Left ventricle myocardium superior (tissue), 1 donor: ENCODE measurements at regions not wholly inside any gene's neighbourhood (a gene's known extent, or its start where the extent isn't known, plus 50 kb on each side); places are given as distances from the start of the nearest gene placed in this dataset.
"Not testable (repeated sequence)": the region's sequence is repeated elsewhere in the genome, so short reads cannot be mapped to it uniquely, and the experiment has no call there.

Experiments
- ATAC-seq: fragments of 200-7000 bp; cut with Tn5 transposase; one replicate; pipeline ENCODE4 v1.9.1; 2020; ENCODE audit warnings: mild to moderate bottlenecking, moderate library complexity
- DNase-seq: peaks from one replicate; pipeline ENCODE4 v3.0.0-alpha.2; 2020
- intact Hi-C: fragments of 100-400 bp; cut with micrococcal nuclease; formaldehyde crosslinking; loops from one replicate; pipeline ENCODE4 v1.11.0; 2022
- donor health status: DM: no; HTN: yes; CAD: no; lungs with severe emphysema.

DNA sequence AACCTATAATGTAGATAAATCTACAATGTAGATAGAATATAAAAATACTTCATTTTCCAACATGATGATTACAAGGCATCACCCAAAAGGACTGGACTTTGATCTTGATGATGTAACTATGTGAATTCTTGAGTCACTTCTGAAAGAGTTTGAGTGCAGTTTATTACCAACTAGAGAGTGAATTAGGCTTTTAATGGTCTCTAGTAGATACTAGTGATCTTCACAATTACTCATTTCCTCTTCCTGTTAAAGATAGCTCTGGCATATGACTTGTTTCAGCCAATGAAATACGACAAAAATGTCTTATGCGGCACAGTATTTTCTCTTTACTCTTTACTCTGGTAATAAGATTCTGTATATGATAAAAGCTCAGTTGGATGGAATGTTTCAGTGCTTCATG, 1588.1 kb upstream of the B3GALT2 start:
- DNase-seq (no peak), ATAC-seq (no peak)
- intact Hi-C loops, result no loop called here

- ATAC-seq (no peak), DNase-seq (no peak)
- intact Hi-C loops, result no loop called here
These were observed 1569.0 kb upstream of the B3GALT2 start for GRCh38 chr1:194755241-194755994.

DNA sequence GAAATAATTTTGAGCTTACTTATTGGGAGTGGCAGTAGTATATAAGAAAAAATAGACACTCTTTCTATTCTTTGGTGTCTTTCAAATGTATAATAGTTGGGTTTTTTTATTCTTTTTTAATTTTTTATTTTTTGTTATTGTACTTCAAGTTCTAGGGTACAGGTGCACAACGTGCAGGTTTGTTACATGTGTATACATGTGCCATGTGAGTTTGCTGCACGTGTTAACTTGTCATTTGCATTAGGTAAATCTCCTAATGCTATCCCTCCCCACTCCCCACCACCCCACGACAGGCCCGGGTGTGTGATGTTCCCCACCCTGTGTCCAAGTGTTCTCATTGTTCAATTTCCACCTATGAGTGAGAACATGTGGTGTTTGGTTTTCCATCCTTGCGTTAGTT, 1552.4 kb upstream of the B3GALT2 start:
- intact Hi-C loops, ATAC-seq, DNase-seq: not testable (repeated sequence)

GRCh38 chr1:194734970-194735369, 1548.6 kb upstream of the B3GALT2 start:
- ATAC-seq (no peak), DNase-seq (no peak)
- intact Hi-C loops, result no loop called here

- no peak for ATAC-seq
- intact Hi-C loops, result no loop called here
- DNase-seq, result no peak
These were observed 1544.6 kb upstream of the B3GALT2 start for GRCh38 chr1:194731025-194731424.

- ATAC-seq, result no peak
- intact Hi-C loops, result no loop called here
- DNase-seq, result no peak
These were observed 1543.9 kb upstream of the B3GALT2 start for GRCh38 chr1:194730304-194730703.

GRCh38 chr1:194723067-194723466, 1536.7 kb upstream of the B3GALT2 start:
- intact Hi-C loops, result no loop called here
- ATAC-seq (no peak), DNase-seq (no peak)

GRCh38 chr1:194717941-194718340, 1531.5 kb upstream of the B3GALT2 start:
- DNase-seq, result no peak
- intact Hi-C loops, result no loop called here
- no peak for ATAC-seq

DNA sequence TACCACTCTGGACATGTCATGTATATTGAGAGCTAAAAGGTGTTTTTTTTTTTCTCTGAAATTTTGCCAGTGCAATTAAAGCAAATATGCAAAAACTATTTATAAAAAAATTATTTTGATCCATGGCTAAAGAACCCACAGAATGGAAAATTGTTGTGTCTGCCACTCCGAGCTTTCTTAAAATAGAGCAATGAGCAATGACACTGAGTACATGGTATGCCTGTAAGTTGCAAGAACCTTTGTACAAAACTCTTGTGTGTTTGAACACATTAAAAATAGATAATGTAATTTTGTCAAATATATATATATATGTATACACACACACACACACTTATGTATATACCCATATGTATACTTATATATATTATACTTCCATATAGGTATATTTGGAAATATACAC, 1530.9 kb upstream of the B3GALT2 start:
- intact Hi-C loops, result no loop called here
- ATAC-seq (peak; percentile 70), DNase-seq (no peak)

GRCh38 chr1:194710671-194711070, 1524.3 kb upstream of the B3GALT2 start:
- intact Hi-C loops, result no loop called here
- no peak for DNase-seq
- ATAC-seq, result peak; percentile 99

DNA sequence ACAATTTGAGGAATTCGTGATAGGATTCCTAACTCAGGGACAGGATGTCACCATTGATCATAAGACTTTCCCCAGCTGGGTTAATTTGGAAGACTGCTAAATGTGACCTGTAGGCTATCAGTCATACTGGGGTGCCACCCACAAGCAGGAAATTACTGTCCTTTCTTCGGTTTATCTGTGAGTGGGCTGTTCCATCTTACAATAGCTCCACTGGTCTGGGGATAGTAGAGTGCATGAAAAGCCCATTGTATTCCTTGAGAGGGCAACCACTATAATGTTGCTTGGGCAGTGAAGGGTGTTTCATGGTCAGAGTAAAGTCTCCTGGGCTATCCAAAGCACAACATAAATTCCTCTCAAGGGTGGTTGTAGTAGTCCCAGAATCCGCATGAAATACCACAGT, 1523.0 kb upstream of the B3GALT2 start:
- ATAC-seq, result no peak
- intact Hi-C loops, result no loop called here
- no peak for DNase-seq

DNA sequence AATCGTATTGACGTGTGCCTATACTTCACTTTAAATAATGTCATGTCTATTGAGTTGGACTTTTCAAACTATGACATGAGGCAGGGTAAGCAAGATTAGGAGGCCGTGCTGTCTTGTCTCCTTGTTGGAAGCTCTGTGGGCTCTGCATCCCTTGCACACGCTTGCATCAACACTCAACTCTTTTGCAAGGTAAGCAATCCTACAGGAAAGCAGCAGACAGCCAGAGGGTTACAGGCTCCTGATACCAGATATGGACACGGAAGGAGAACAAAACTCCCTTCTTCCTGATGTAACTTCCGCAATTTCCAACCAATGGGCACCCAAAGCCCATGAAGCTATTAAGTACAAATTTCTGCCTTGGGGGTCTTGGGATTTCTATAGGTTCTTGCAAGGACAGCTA, 1520.7 kb upstream of the B3GALT2 start:
- DNase-seq, result no peak
- intact Hi-C loops, result no loop called here
- no peak for ATAC-seq

DNA sequence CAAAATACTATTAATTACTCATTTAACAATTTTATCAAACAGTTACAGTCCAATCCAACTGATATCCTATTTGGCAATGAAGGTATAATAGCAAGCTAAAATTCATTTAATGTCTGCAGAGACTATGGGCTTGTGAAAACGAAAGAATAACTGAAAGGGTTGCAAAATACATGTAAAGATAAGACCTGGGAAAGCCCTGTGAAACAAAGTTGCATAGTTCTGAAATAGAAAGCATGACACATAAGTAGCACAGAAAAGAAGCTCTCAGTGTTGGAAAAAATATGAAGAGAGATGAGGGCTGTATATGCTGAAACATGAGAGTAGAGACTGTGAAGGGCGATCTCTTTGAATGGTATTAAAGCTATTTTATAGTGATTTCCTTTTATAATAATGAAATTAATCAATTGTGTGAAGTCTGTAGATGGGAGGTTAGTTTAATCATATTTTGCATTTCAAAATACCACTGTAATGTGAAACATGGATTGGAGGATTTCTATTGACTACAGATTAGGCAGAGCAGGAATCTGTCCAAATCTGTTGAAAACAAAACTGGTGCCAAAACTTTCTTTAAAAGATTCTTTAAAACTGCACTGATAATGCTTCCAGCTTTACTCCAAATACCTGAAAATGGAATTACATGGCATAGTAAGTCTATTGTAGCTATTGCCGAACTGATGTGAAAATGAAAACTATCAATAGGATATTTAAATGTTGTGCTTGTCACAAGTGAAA, 1518.9 kb upstream of the B3GALT2 start:
- intact Hi-C loops, result no loop called here
- DNase-seq (no peak), ATAC-seq (no peak)

DNA sequence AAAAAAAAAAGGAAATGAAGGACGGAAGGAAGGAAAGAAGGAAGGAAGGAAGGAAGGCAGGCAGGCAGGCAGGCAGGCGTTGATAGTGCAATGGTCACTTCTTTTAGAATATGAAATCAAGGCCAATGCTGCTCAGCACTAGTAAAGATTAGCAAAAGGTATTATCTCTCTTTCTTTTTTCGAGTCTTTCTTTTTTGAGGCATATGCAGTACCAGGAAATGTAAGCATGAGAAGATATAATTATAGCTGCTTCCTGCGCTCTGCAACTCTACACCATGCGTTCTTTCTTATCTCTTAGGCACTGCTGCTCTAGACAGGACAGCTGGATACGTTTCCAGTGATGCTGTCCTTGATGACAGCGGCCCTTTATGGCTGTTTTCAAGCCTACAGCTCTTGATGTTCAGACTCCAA, 1512.5 kb upstream of the B3GALT2 start:
- intact Hi-C loops, result no loop called here
- ATAC-seq (peak; percentile 92), DNase-seq (no peak)

GRCh38 chr1:194693244-194693643, 1506.8 kb upstream of the B3GALT2 start:
- DNase-seq, result no peak
- intact Hi-C loops, result no loop called here
- ATAC-seq, result no peak

DNA sequence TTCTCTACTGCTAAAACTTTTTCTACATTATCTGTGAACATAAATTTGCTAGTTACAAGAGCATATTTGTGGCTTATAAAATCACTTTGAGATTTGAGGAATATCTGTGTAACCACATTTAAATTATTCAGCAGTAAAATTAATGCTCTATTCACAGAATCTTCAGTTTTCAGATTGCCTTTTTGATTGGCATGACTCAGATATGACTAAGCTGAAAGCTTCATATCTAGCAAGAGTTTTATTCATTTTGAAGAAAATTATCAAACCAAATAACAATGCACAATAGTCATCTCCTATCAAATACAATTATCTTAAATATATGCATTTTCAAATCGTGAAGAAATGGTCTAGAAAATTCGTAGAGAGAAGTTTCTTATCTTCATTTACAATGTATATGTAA, 1498.2 kb upstream of the B3GALT2 start:
- intact Hi-C loops, result no loop called here
- ATAC-seq, result no peak
- DNase-seq, result no peak

GRCh38 chr1:194658090-194658439, 1471.7 kb upstream of the B3GALT2 start:
- no peak for ATAC-seq
- intact Hi-C loops, result no loop called here
- DNase-seq, result no peak

- ATAC-seq, result no peak
- intact Hi-C loops, result no loop called here
- DNase-seq, result no peak
These were observed 1468.5 kb upstream of the B3GALT2 start for GRCh38 chr1:194654956-194655355.

GRCh38 chr1:194653385-194653784, 1467.0 kb upstream of the B3GALT2 start:
- intact Hi-C loops, result no loop called here
- DNase-seq (no peak), ATAC-seq (no peak)

- DNase-seq (no peak), ATAC-seq (no peak)
- intact Hi-C loops, result no loop called here
These were observed 1460.7 kb upstream of the B3GALT2 start for GRCh38 chr1:194647118-194647517.

DNA sequence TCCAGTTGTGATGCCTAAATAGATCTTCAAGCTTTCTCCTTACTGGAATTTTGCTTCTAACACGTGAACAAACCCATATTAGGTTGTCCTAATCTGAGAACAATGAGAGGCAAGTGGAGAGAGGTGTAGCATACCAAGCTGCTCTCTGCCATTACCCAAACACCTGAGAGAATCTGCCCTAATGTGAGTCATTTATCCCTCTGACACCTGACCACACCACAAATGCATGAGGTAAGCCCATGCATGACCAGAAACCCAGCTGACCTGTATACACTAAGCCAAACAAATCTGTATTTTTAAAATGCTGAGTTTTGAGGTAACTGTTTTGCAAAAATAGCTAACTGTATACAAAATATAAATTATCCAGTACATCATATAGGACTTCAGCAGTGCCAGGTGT, 1458.1 kb upstream of the B3GALT2 start:
- intact Hi-C loops, result no loop called here
- ATAC-seq, result no peak
- no peak for DNase-seq
